GM12872 (cell line): ENCODE measurements at regions not wholly inside any gene's neighbourhood (a gene's known extent, or its start where the extent isn't known, plus 50 kb on each side); places are given as distances from the start of the nearest gene placed in this dataset.

Experiments
- CTCF ChIP-seq: IDR thresholded peaks from 3 replicates; pipeline ENCODE4 v1.5.1; 2011; ENCODE audit warnings: low read depth, mild to moderate bottlenecking, low read length, moderate library complexity; ENCODE audit not compliant: insufficient read depth

DNA sequence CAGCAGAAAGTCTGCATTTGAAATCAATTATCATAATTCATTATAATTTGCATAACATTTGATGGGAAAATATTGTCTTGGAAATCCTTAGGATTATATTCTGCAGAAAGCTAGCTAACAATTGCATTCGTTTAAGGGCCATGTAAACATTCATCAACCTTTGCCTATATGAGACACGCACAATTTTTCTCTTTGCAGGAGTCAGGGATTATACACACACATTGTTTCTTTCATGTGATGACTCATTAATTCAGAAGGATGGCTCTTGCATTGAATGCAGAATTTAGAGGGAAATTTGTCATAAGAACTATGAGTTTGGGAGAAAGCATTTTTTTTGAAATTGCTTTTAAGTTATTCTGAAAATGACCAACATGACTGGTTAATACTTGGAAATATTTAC, 844.7 kb downstream of the DIPK2A start:
- no peak for TF ChIP-seq CTCF

DNA sequence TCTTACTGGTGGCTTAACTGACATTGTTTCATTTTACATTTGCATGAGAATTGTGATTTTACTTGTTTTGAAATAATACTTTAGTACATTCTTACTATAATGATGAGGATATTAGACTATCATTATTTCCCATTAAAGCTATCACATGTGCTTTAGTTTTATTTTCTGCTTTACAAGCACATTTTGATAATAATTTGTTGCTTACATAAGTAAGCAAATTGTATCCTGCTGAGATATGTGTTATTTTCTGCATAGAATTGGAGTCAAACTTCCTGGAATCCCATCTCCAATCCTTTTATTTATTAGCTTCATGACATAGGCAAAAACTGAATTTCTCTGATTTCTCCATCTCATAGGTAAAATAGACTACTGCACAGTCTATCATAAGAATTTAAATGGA, 847.4 kb downstream of the DIPK2A start:
- TF ChIP-seq CTCF, result no peak

- no peak for TF ChIP-seq CTCF
These were observed 849.1 kb downstream of the DIPK2A start for GRCh38 chr3:144820726-144821125.

DNA sequence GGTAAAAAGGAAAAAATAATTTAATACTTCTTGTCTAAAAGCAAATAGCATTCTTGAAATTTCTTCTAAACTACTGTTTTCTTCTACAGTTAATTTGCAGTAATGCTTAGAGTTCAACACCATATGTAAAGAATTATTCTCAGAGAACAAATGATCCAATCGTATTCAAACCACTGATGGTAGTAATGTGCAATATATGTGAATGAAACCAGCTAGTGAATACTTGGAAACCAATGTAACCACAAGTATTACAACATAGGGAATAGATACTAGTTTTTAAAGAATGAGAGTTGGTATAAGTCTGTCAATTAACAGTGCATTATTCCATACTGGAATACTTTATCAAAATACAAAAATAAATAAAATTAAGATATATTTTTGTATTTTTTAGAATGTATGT, 850.0 kb downstream of the DIPK2A start:
- no peak for TF ChIP-seq CTCF

GRCh38 chr3:144822671-144823070, 851.0 kb downstream of the DIPK2A start:
- TF ChIP-seq CTCF, result no peak

DNA sequence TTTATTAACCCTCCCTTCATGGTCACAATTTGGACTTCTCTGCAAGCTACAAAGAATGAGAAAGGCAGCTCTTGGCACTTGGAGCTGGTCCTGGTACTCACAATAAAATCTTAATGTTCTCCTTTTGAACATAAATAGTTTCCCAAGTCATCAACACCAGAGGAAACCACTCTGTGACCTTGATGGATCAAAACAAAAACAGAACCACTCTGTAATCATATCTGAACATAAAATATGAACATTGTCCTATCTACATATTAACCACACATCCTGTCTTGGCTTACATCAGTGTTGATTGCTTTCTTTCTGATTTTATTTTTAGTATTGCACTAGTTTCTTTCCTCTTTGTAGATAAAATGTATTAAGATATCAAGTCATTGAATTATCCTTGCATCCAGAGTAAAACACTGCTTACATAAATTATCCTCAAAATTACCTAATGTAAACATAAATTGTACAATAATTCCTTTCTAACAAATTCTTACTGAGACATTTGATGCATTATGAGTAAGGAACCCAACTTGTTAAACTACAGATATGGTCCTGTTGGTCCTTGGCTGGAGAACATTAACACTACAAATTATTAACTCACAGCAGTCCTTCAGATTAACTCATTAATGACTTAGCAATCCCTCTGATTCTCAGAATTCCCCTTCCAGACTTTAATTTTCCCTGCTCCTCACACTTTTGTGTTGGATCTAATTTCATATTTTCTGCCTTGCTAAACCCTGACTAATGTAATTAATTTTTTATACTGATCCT, 860.5 kb downstream of the DIPK2A start:
- TF ChIP-seq CTCF, result no peak

GRCh38 chr3:144839991-144840390, 868.4 kb downstream of the DIPK2A start:
- TF ChIP-seq CTCF, result no peak
